HepG2 (cell line): ENCODE measurements at regions not wholly inside any gene's neighbourhood (a gene's known extent, or its start where the extent isn't known, plus 50 kb on each side); places are given as distances from the start of the nearest gene placed in this dataset.

Source experiments
- ATAC-seq: fragments of 200-7000 bp; cut with Tn5 transposase; 3 replicates; pipeline ENCODE4 v1.9.1; 2020; ENCODE audit warnings: mild to moderate bottlenecking, moderate library complexity
- BruUV-seq: library from RNA; stranded (reverse); fragments of 400-500 nt; replicated peaks from 2 replicates; lab custom pipeline; 2021; lab: Mats Ljungman, UMichigan
- CTCF ChIA-PET: fragments of 300-600 bp; formaldehyde crosslinking; extraction: SDS; loops from one replicate; lab custom pipeline; 2021; ENCODE audit warnings: low total read pairs, inconsistent platforms, low intra/inter-chr PET ratio; lab: Yijun Ruan, JAX
- POLR2A ChIA-PET: fragments of 350-600 bp; sonication (Branson Sonifier 250); formaldehyde crosslinking; loops from one replicate; lab custom pipeline; 2020; ENCODE audit warnings: antibody characterized with exemption, inconsistent platforms; lab: Yijun Ruan, JAX
- DNase-seq: peaks from one replicate; pipeline ENCODE4 v3.0.0-alpha.2; 2015; ENCODE audit warnings: low spot score
- FAIRE-seq: peaks from 3 replicates; lab custom pipeline; 2011; peaks lifted over from hg19 to GRCh38; lab: Jason Lieb, UNC
- H2AFZ ChIP-seq: one replicate; pipeline ENCODE4 v1.6.1; 2011; ENCODE audit warnings: low read length, inconsistent platforms
- H3K27ac ChIP-seq: fragments of 300-600 bp; 3 replicates; pipeline ENCODE4 v1.8.0; 2011; ENCODE audit warnings: mixed run types, mild to moderate bottlenecking, mixed read lengths, low read length, inconsistent platforms; ENCODE audit not compliant: insufficient read depth; ENCODE audit errors: extremely low read length
- H3K27me3 ChIP-seq, 2 experiments: fragments of 200-600 bp in 1 of 2; 2 replicates in 1 of 2; 3 replicates in 1 of 2; pipeline versions ENCODE4 v1.6.0 to v1.8.0; 2011; ENCODE audit warnings: low read length in 2 of 2, mild to moderate bottlenecking in 2 of 2, moderate library complexity in 2 of 2, inconsistent platforms in 1 of 2; ENCODE audit not compliant: insufficient read depth in 2 of 2, control insufficient read depth in 1 of 2
- H3K36me3 ChIP-seq, 2 experiments: fragments of 200-600 bp in 1 of 2; replicated peaks in 1 of 2; 2 replicates in 1 of 2; 3 replicates in 1 of 2; pipeline versions ENCODE4 v1.5.1 to v1.8.0; 2011; ENCODE audit warnings: low read length in 2 of 2, inconsistent platforms in 1 of 2; ENCODE audit not compliant: insufficient read depth in 2 of 2, control insufficient read depth in 1 of 2
- H3K4me1 ChIP-seq: 2 replicates; pipeline ENCODE4 v1.5.1; 2012; ENCODE audit warnings: low read length, inconsistent platforms; ENCODE audit not compliant: insufficient read depth
- H3K4me2 ChIP-seq: 2 replicates; pipeline ENCODE4 v1.6.0; 2011; ENCODE audit warnings: low read depth, low read length, inconsistent platforms
- H3K4me3 ChIP-seq, 3 experiments: fragments of 200-600 bp in 1 of 3; sonication (generic), shearing (Covaris generic) in 1 of 3; replicated peaks in 1 of 3; 2 replicates each; pipeline ENCODE4 v1.5.1; 2011 to 2016; ENCODE audit warnings: low read length in 3 of 3, inconsistent platforms in 2 of 3, low read depth in 2 of 3, mild to moderate bottlenecking in 2 of 3, control low read depth in 1 of 3, mixed read lengths in 1 of 3; ENCODE audit not compliant: insufficient read depth in 1 of 3
- H3K79me2 ChIP-seq: one replicate; pipeline ENCODE4 v1.6.1; 2011; ENCODE audit warnings: low read length, inconsistent platforms; ENCODE audit not compliant: insufficient read depth
- H3K9ac ChIP-seq: 2 replicates; pipeline ENCODE4 v1.6.0; 2011; ENCODE audit warnings: mild to moderate bottlenecking, low read depth, low read length, inconsistent platforms; ENCODE audit not compliant: insufficient read depth
- H3K9me3 ChIP-seq: 2 replicates; pipeline ENCODE4 v1.5.1; 2012; ENCODE audit warnings: mild to moderate bottlenecking, low read length
- H4K20me1 ChIP-seq: 2 replicates; pipeline ENCODE4 v1.6.0; 2011; ENCODE audit warnings: inconsistent platforms, mild to moderate bottlenecking, low read length, moderate library complexity; ENCODE audit not compliant: insufficient read depth
- BRF2 ChIP-seq: sonication (generic); formaldehyde crosslinking; IDR thresholded peaks from 2 replicates; pipeline ENCODE4 v1.8.1; 2022; ENCODE audit warnings: mild to moderate bottlenecking, missing genetic modification reagents
- GPN1 ChIP-seq: sonication (generic); formaldehyde crosslinking; IDR thresholded peaks from 2 replicates; pipeline ENCODE4 v1.5.1; 2020; ENCODE audit warnings: missing genetic modification reagents, borderline replicate concordance
- HOXA5 ChIP-seq: sonication (generic); formaldehyde crosslinking; IDR thresholded peaks from 2 replicates; pipeline ENCODE4 v1.4.0; 2020; ENCODE audit warnings: missing genetic modification reagents
- ISL2 ChIP-seq: sonication (generic); formaldehyde crosslinking; IDR thresholded peaks from 2 replicates; pipeline ENCODE4 v1.5.0; 2020; ENCODE audit warnings: missing genetic modification reagents
- KMT2A ChIP-seq: sonication (generic); formaldehyde crosslinking; IDR thresholded peaks from 2 replicates; pipeline ENCODE4 v1.4.0; 2020; ENCODE audit warnings: missing genetic modification reagents
- REST ChIP-seq, 2 experiments: IDR thresholded peaks; 2 replicates each; pipeline ENCODE4 v1.6.1; 2011 to 2012; ENCODE audit warnings: low read length in 2 of 2, borderline replicate concordance in 1 of 2, low read depth in 1 of 2, mild to moderate bottlenecking in 1 of 2, moderate library complexity in 1 of 2
- SMARCE1 ChIP-seq: fragments of 450-650 bp; IDR thresholded peaks from 2 replicates; pipeline ENCODE4 v1.6.1; 2017; ENCODE audit warnings: borderline replicate concordance
- SOX6 ChIP-seq, 2 experiments: fragments of 450-650 bp in 1 of 2; sonication (generic) in 1 of 2; formaldehyde crosslinking in 1 of 2; IDR thresholded peaks; 2 replicates each; pipeline versions ENCODE4 v1.4.0 to v1.6.1; 2017 to 2020; ENCODE audit warnings: antibody characterized with exemption in 1 of 2, mild to moderate bottlenecking in 1 of 2, missing genetic modification reagents in 1 of 2
- SP1 ChIP-seq, 2 experiments: fragments of 450-650 bp in 1 of 2; sonication (generic) in 1 of 2; formaldehyde crosslinking in 1 of 2; IDR thresholded peaks; 2 replicates each; pipeline versions ENCODE4 v1.4.0 to v1.6.1; 2016 to 2020; ENCODE audit warnings: missing genetic modification reagents in 1 of 2
- TBP ChIP-seq: sonication (generic); formaldehyde crosslinking; IDR thresholded peaks from 2 replicates; pipeline ENCODE4 v1.5.0; 2020; ENCODE audit warnings: missing genetic modification reagents
- TMF1 ChIP-seq: sonication (generic); formaldehyde crosslinking; IDR thresholded peaks from 2 replicates; pipeline ENCODE4 v1.8.1; 2022; ENCODE audit warnings: low read depth, missing genetic modification reagents
- ZEB1 ChIP-seq: IDR thresholded peaks from 2 replicates; pipeline ENCODE4 v1.6.1; 2012; ENCODE audit warnings: mild to moderate bottlenecking, low read depth, inconsistent platforms; ENCODE audit not compliant: insufficient replicate concordance
- ZNF18 ChIP-seq: sonication (generic); formaldehyde crosslinking; IDR thresholded peaks from 2 replicates; pipeline ENCODE4 v1.8.0; 2022; ENCODE audit warnings: mild to moderate bottlenecking, missing genetic modification reagents; ENCODE audit not compliant: insufficient replicate concordance
- WGBS: methylation state at CpG from one replicate; pipeline ENCODE4 v1.1.6; 2017; ENCODE audit warnings: low lambda C conversion rate; 5-methylcytosine and 5-hydroxymethylcytosine counted together
- in situ Hi-C: cut with HindIII; loops from 2 replicates; pipeline ENCODE4 v1.10.0; 2017; ENCODE audit warnings: low pct_unique_long_range_greater_than_20kb; ENCODE audit not compliant: extremely low pct_ligation_motif_present
- intact Hi-C: fragments of 100-400 bp; cut with micrococcal nuclease; formaldehyde crosslinking; loops from one replicate; pipeline ENCODE4 v1.10.0; 2022; ENCODE audit not compliant: unreplicated experiment

- Histone ChIP-seq H3K4me2 (no peak overlapping the region), H3K9ac (no peak overlapping the region), H3K36me3 (no peaks in the 10 kb centered on the region), H4K20me1 (no peaks in the 10 kb centered on the region), H3K4me3 (no peak overlapping the region), H2AFZ (no peak overlapping the region), H3K27me3 (no peaks in the 10 kb centered on the region), H3K4me1 (no peaks in the 10 kb centered on the region), H3K27ac (no peak overlapping the region), H3K79me2 (no peaks in the 10 kb centered on the region), H3K9me3 (no peaks in the 10 kb centered on the region)
- ChIA-PET POLR2A (no interaction called here), CTCF (no interaction called here)
- TF ChIP-seq TMF1: no peak
- DNase-seq (no peak), ATAC-seq (no peak), FAIRE-seq (no peak)
- intact Hi-C loops: no loop called here
- WGBS: 0% methylated on average over 3 of the region's 3 CpGs
- BruUV-seq: no TSS peak
- in situ Hi-C loops: loop anchor here (25.0 kb wide), 1 partner anchor 548 kb away; no protein-coding TSS in a partner anchor
Observed at GRCh38 chr4:79584902-79585301, 176.9 kb upstream of the GK2 start.

GRCh38 chr4:79584352-79584751, 176.3 kb upstream of the GK2 start:
- ChIA-PET POLR2A (no interaction called here), CTCF (no interaction called here)
- no peak overlapping the region for H3K9ac ChIP-seq
- ATAC-seq (no peak), FAIRE-seq (no peak), DNase-seq (no peak)
- intact Hi-C loops: no loop called here
- no peaks in the 10 kb centered on the region for H3K36me3 ChIP-seq
- H3K27ac ChIP-seq: no peak overlapping the region
- no peaks in the 10 kb centered on the region for H3K4me1 ChIP-seq
- H4K20me1 ChIP-seq: no peaks in the 10 kb centered on the region
- no peak overlapping the region for H3K4me3 ChIP-seq
- H3K79me2 ChIP-seq: no peaks in the 10 kb centered on the region
- H3K9me3 ChIP-seq: no peaks in the 10 kb centered on the region
- no peak overlapping the region for H2AFZ ChIP-seq
- H3K27me3 ChIP-seq: no peaks in the 10 kb centered on the region
- WGBS: 6% methylated on average over 1 of the region's 1 CpG
- BruUV-seq: no TSS peak
- in situ Hi-C loops: loop anchor here (25.0 kb wide), 1 partner anchor 547 kb away; no protein-coding TSS in a partner anchor
- no peak overlapping the region for H3K4me2 ChIP-seq
- TF ChIP-seq SOX6 (IDR thresholded peaks at IDR 0.05) (no peak), SOX6 (CRISPR knock-in tag; IDR thresholded peaks at IDR 0.05) (no peak), SMARCE1 (no peak), SP1 (IDR thresholded peaks at IDR 0.05) (no peak), SP1 (CRISPR knock-in tag; IDR thresholded peaks at IDR 0.05) (no peak), ZEB1 (no peak), GPN1 (CRISPR knock-in tag) (no peak), ZNF18 (CRISPR knock-in tag) (no peak), KMT2A (CRISPR knock-in tag) (no peak), HOXA5 (CRISPR knock-in tag) (no peak), BRF2 (CRISPR knock-in tag) (no peak), ISL2 (no peak), REST (IDR thresholded peaks at IDR 0.05; ENCODE audit: borderline replicate concordance in 1 of 2, low read depth in 1 of 2, low read length in 2 of 2) (no peak), TBP (CRISPR knock-in tag) (no peak)
